ENCODE measurements at regions not wholly inside any gene's neighbourhood (a gene's known extent, or its start where the extent isn't known, plus 50 kb on each side); places are given as distances from the start of the nearest gene placed in this dataset.
A peak's percentile ranks its signal among the peaks of the same experiment; 100 is the strongest.

GRCh38 chr4:180665994-180666824 is 1577.0 kb upstream of the TENM3 start (continued):
- TF ChIP-seq HDAC6 (IDR thresholded peaks at IDR 0.05; ENCODE audit: unreplicated experiment) (no peak), BMI1 (IDR thresholded peaks at IDR 0.05; ENCODE audit: borderline replicate concordance) (no peak), CTCF (IDR thresholded peaks at IDR 0.05 in 2 of 3, conservative IDR thresholded peaks at IDR 0.05 in 1 of 3; ENCODE audit: control insufficient read depth in 2 of 3, extremely low read depth in 1 of 3, insufficient read depth in 1 of 3, low read depth in 3 of 3, low read length in 3 of 3) (peak; percentile 62 to 69 (median 68)), CEBPZ (IDR thresholded peaks at IDR 0.05; ENCODE audit: low read depth, low read length) (no peak), KDM1A (IDR thresholded peaks at IDR 0.05; ENCODE audit: borderline replicate concordance) (no peak)

- H2AFZ ChIP-seq (ENCODE audit: control insufficient read depth, low read depth, low read length): no peak overlapping the region
These were observed 1574.5 kb upstream of the TENM3 start for GRCh38 chr4:180668732-180669131.

More at GRCh38 chr4:180668732-180669131, 1574.5 kb upstream of the TENM3 start:
- Histone ChIP-seq H3K4me2 (ENCODE audit: control insufficient read depth, insufficient read depth) (no peak overlapping the region), H3K27me3 (replicated peaks in 1 of 2; ENCODE audit: control insufficient read depth in 2 of 2, insufficient read depth in 2 of 2, low read length in 1 of 2) (no peaks in the 10 kb centered on the region), H3K79me2 (ENCODE audit: control insufficient read depth, insufficient read depth, low read length) (no peaks in the 10 kb centered on the region), H3K9ac (ENCODE audit: control insufficient read depth, insufficient read depth, low read length) (no peak overlapping the region), H3K36me3 (ENCODE audit: control insufficient read depth in 2 of 2, insufficient read depth in 2 of 2, low read length in 1 of 2) (no peaks in the 10 kb centered on the region), H3K4me1 (ENCODE audit: control insufficient read depth, insufficient read depth, low read length) (no peaks in the 10 kb centered on the region), H4K20me1 (ENCODE audit: control insufficient read depth, insufficient read depth) (no peaks in the 10 kb centered on the region), H3K9me3 (replicated peaks; ENCODE audit: control insufficient read depth, insufficient read depth, low read length) (no peaks in the 10 kb centered on the region), H3K27ac (ENCODE audit: control insufficient read depth, insufficient read depth) (no peak overlapping the region), H3K4me3 (no peak overlapping the region)
- POLR2A ChIA-PET: no interaction called here
- SMC1A ChIA-PET (ENCODE audit: uncharacterized antibody, unreplicated experiment): interaction anchor here (1.3 kb wide), 1 partner anchor 9 kb away, joined by 3 read pairs; no protein-coding TSS in a partner anchor
- DNase-seq (ENCODE audit: low read depth, low spot score) (no peak), FAIRE-seq (no peak), ATAC-seq (no peak)
- RAD21 ChIA-PET (ENCODE audit: unreplicated experiment): no interaction called here
- in situ Hi-C loops (cut with MboI): loop anchor here (10.0 kb wide), 1 partner anchor 804 kb away; no protein-coding TSS in a partner anchor
- WGBS (ENCODE audit: insufficient coverage, insufficient replicate concordance, low lambda C conversion rate, missing lambda C conversion rate): 49% methylated on average over 14 of the region's 14 CpGs
- no TSS peak for BruUV-seq (replicated peaks)
- CTCF ChIA-PET: interaction anchor here (0.8 to 0.9 kb wide), 3 partner anchors 11 to 801 kb away, joined by 3 read pairs; no protein-coding TSS in a partner anchor
- TF ChIP-seq SP1 (IDR thresholded peaks at IDR 0.05; ENCODE audit: low read depth, low read length) (no peak), YBX1 (IDR thresholded peaks at IDR 0.05) (no peak), KAT2A (conservative IDR thresholded peaks at IDR 0.05; ENCODE audit: control insufficient read depth, low read depth, low read length) (no peak), PBX3 (IDR thresholded peaks at IDR 0.05; ENCODE audit: insufficient replicate concordance, low read depth, low read length) (no peak), GATAD2B (conservative IDR thresholded peaks at IDR 0.05; ENCODE audit: low read depth) (no peak)
- intact Hi-C loops (cut with micrococcal nuclease; ENCODE audit: unreplicated experiment): loop anchor here (5.0 to 10.0 kb wide), 3 partner anchors 176 to 856 kb away; no protein-coding TSS in a partner anchor

Data from GM12878 (cell line).